ENCODE measurements at regions not wholly inside any gene's neighbourhood (a gene's known extent, or its start where the extent isn't known, plus 50 kb on each side); places are given as distances from the start of the nearest gene placed in this dataset.

DNA sequence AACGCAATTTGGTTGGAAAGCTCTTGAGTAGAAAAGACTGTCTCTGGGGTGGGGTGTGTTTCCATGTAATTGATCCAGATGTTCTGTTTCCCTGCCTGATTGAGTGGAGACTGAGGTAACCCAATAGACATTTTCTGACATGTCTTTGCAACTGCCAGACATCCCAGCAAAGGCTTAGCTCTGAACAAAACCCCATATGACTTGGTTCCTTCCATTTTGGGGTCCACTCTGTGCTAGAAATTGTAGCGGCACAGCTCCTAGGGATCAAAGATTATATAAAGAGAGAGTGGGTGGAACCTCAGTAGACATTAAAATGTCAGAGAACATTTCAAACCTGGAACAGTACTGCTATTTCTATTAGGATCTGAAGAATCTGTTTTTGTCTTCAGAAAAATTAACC lies 189.3 kb downstream of the EDN1 start:
- TF ChIP-seq, protein P1, sequence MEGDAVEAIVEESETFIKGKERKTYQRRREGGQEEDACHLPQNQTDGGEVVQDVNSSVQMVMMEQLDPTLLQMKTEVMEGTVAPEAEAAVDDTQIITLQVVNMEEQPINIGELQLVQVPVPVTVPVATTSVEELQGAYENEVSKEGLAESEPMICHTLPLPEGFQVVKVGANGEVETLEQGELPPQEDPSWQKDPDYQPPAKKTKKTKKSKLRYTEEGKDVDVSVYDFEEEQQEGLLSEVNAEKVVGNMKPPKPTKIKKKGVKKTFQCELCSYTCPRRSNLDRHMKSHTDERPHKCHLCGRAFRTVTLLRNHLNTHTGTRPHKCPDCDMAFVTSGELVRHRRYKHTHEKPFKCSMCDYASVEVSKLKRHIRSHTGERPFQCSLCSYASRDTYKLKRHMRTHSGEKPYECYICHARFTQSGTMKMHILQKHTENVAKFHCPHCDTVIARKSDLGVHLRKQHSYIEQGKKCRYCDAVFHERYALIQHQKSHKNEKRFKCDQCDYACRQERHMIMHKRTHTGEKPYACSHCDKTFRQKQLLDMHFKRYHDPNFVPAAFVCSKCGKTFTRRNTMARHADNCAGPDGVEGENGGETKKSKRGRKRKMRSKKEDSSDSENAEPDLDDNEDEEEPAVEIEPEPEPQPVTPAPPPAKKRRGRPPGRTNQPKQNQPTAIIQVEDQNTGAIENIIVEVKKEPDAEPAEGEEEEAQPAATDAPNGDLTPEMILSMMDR (conservative IDR thresholded peaks at IDR 0.05; ENCODE audit: low read length), result no peak
- TF ChIP-seq EZH2phosphoT487 (IDR thresholded peaks at IDR 0.05; ENCODE audit: borderline replicate concordance, low read depth, low read length), result no peak

Data from OCI-LY7 (cell line).